Sigmoid colon (tissue), 6 donors: ENCODE measurements at regions not wholly inside any gene's neighbourhood (a gene's known extent, or its start where the extent isn't known, plus 50 kb on each side); places are given as distances from the start of the nearest gene placed in this dataset.

Experiments
- DNase-seq: peaks from one replicate; pipeline ENCODE4 v3.0.0-alpha.2; 2019
- H3K27ac ChIP-seq, 4 donors: fragments of 200-600 bp; sonication (generic); one replicate each; pipeline ENCODE4 v1.5.1; 2016 to 2019; ENCODE audit warnings: mild to moderate bottlenecking in 1 of 4
- H3K27me3 ChIP-seq, 3 donors: fragments of 200-600 bp; sonication (generic); one replicate each; pipeline ENCODE4 v1.5.1; 2019; ENCODE audit warnings: mild to moderate bottlenecking in 1 of 3
- H3K36me3 ChIP-seq, 4 donors: fragments of 200-600 bp; sonication (generic); one replicate each; pipeline ENCODE4 v1.5.1; 2016 to 2019
- H3K4me1 ChIP-seq, 4 donors: fragments of 200-600 bp; sonication (generic); one replicate each; pipeline ENCODE4 v1.5.1; 2017 to 2019
- H3K4me3 ChIP-seq, 4 donors: fragments of 200-600 bp; sonication (generic); one replicate each; pipeline ENCODE4 v1.5.1; 2017 to 2019; ENCODE audit warnings: mild to moderate bottlenecking in 2 of 4, moderate library complexity in 1 of 4
- H3K9me3 ChIP-seq, 4 donors: fragments of 200-600 bp in 3 of 4; sonication (generic) in 3 of 4; one replicate each; pipeline versions ENCODE4 v1.5.1 to v1.6.1; 2013 to 2019
- EP300 ChIP-seq, 4 donors: sonication (generic); formaldehyde crosslinking; IDR thresholded peaks; one replicate each; pipeline ENCODE4 v1.6.1; 2017; ENCODE audit warnings: antibody characterized with exemption in 4 of 4
- POLR2A ChIP-seq, 2 donors: fragments of 450-650 bp; IDR thresholded peaks; one replicate each; pipeline ENCODE4 v1.6.1; 2016; ENCODE audit warnings: antibody characterized with exemption in 2 of 2, mild to moderate bottlenecking in 2 of 2, moderate library complexity in 2 of 2
- POLR2AphosphoS5 ChIP-seq, 4 donors: sonication (generic); formaldehyde crosslinking; IDR thresholded peaks; one replicate each; pipeline ENCODE4 v1.6.1; 2017; ENCODE audit warnings: antibody characterized with exemption in 4 of 4
- WGBS, 2 donors: extraction: QIAGEN DNeasy Blood & Tissue Kit; methylation state at CpG; one replicate each; pipeline ENCODE4 v1.1.7; 2013; 5-methylcytosine and 5-hydroxymethylcytosine counted together
- intact Hi-C: fragments of 100-400 bp; cut with DNase I; formaldehyde crosslinking; loops from one replicate; pipeline ENCODE4 v1.15.1; 2023
- TF ChIP-seq, protein P1 (sequence below), 4 experiments: fragments of 450-650 bp in 3 of 4; fragments of 200-600 bp in 1 of 4; IDR thresholded peaks; one replicate each; pipeline ENCODE4 v1.5.1; 2016 to 2019; ENCODE audit warnings: antibody characterized with exemption in 4 of 4, mild to moderate bottlenecking in 3 of 4, moderate library complexity in 2 of 4
- donor health status: healthy with polysubstance abuse.
- donor health status: healthy.

- Histone ChIP-seq H3K36me3 (no peaks in the 10 kb centered on the region), H3K4me1 (no peaks in the 10 kb centered on the region), H3K4me3 (no peak overlapping the region), H3K9me3 (peaks cover 0 to 5% (median under 1%) of the 10 kb centered on the region in 4 donors), H3K27ac (no peak overlapping the region), H3K27me3 (no peaks in the 10 kb centered on the region)
- intact Hi-C loops: no loop called here
- no peak for DNase-seq
- TF ChIP-seq POLR2AphosphoS5 (IDR thresholded peaks at IDR 0.05) (no peak), POLR2A (IDR thresholded peaks at IDR 0.05) (no peak), EP300 (IDR thresholded peaks at IDR 0.05) (no peak)
- TF ChIP-seq, protein P1, sequence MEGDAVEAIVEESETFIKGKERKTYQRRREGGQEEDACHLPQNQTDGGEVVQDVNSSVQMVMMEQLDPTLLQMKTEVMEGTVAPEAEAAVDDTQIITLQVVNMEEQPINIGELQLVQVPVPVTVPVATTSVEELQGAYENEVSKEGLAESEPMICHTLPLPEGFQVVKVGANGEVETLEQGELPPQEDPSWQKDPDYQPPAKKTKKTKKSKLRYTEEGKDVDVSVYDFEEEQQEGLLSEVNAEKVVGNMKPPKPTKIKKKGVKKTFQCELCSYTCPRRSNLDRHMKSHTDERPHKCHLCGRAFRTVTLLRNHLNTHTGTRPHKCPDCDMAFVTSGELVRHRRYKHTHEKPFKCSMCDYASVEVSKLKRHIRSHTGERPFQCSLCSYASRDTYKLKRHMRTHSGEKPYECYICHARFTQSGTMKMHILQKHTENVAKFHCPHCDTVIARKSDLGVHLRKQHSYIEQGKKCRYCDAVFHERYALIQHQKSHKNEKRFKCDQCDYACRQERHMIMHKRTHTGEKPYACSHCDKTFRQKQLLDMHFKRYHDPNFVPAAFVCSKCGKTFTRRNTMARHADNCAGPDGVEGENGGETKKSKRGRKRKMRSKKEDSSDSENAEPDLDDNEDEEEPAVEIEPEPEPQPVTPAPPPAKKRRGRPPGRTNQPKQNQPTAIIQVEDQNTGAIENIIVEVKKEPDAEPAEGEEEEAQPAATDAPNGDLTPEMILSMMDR (IDR thresholded peaks at IDR 0.05): no peak
- 43 to 45% methylated on average over 6 of the region's 6 CpGs for WGBS, 2 donors
These were observed 105.0 kb downstream of the MATN1 start for GRCh38 chr1:30618335-30618747.

GRCh38 chr1:30616759-30617158 lies 106.6 kb downstream of the MATN1 start:
- Histone ChIP-seq H3K36me3 (no peaks in the 10 kb centered on the region), H3K27me3 (no peaks in the 10 kb centered on the region), H3K4me3 (no peak overlapping the region), H3K9me3 (no peaks in the 10 kb centered on the region), H3K27ac (no peak overlapping the region), H3K4me1 (no peaks in the 10 kb centered on the region)
- DNase-seq: no peak
- intact Hi-C loops: no loop called here
- WGBS, 2 donors: 82 to 88% methylated on average over 7 of the region's 7 CpGs
- TF ChIP-seq POLR2AphosphoS5 (IDR thresholded peaks at IDR 0.05): no peak
- TF ChIP-seq POLR2A (IDR thresholded peaks at IDR 0.05): no peak
- no peak for TF ChIP-seq EP300 (IDR thresholded peaks at IDR 0.05)
- TF ChIP-seq, protein P1 (IDR thresholded peaks at IDR 0.05): no peak

DNA sequence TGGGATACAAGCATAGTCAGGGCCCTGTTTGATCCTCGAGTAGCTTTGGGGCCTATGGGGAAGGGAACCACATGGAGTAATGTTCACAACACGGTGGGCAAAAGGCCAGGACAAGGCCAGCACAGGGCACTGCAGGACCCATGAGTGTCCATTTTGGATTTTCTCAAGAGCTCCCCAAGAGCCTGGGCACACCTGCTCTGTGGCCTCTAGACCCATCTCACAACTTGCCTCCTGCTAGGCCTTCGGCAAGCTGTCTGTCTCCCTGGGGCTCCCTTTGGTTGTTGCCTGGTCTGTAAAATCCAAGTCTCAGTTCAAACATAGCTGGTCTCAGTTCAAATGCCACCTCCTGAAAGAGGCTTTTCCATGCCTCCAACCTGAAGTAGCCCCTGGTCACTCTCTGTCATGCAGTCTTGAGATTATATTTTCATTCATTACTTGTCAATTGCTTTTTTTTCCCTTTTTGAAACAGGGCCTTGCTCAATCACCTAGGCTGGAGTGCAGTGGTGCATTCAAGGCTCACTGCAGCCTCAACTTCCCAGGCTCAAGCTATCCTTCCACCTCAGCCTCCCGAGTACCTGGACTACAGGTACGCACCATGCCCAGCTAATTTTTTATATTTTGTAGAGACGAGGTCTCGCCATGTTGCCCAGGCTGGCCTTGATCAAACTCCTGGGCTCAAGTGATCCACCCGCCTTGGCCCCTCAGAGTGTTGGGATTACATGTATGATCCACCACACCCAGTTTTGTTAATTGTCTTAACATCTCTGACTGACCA lies 107.4 kb downstream of the MATN1 start:
- H3K4me1 ChIP-seq: no peaks in the 10 kb centered on the region
- WGBS, 2 donors: 89 to 92% methylated on average over 8 of the region's 8 CpGs

GRCh38 chr1:30615076-30615795 lies 108.1 kb downstream of the MATN1 start:
- intact Hi-C loops: no loop called here
- TF ChIP-seq, protein P1 (IDR thresholded peaks at IDR 0.05): no peak
- no peak for TF ChIP-seq POLR2AphosphoS5 (IDR thresholded peaks at IDR 0.05)
- TF ChIP-seq POLR2A (IDR thresholded peaks at IDR 0.05): no peak
- no peak for TF ChIP-seq EP300 (IDR thresholded peaks at IDR 0.05)
- no peaks in the 10 kb centered on the region for H3K27me3 ChIP-seq
- DNase-seq: no peak
- H3K36me3 ChIP-seq: no peaks in the 10 kb centered on the region
- 84 to 87% methylated on average over 3 of the region's 3 CpGs for WGBS, 2 donors
- no peaks in the 10 kb centered on the region for H3K4me1 ChIP-seq
- H3K4me3 ChIP-seq: no peak overlapping the region
- no peak overlapping the region for H3K27ac ChIP-seq
- H3K9me3 ChIP-seq: no peaks in the 10 kb centered on the region

More for the DNA sequence above, 107.4 kb downstream of the MATN1 start:
- intact Hi-C loops: no loop called here
- no peak for DNase-seq
- no peak for TF ChIP-seq POLR2AphosphoS5 (IDR thresholded peaks at IDR 0.05)
- no peak for TF ChIP-seq EP300 (IDR thresholded peaks at IDR 0.05)
- TF ChIP-seq, protein P1 (IDR thresholded peaks at IDR 0.05): no peak
- no peak for TF ChIP-seq POLR2A (IDR thresholded peaks at IDR 0.05)
- Histone ChIP-seq H3K36me3 (no peaks in the 10 kb centered on the region), H3K27ac (no peak overlapping the region), H3K4me3 (no peak overlapping the region), H3K27me3 (no peaks in the 10 kb centered on the region), H3K9me3 (no peaks in the 10 kb centered on the region)
